HepG2 (cell line): ENCODE measurements at regions not wholly inside any gene's neighbourhood (a gene's known extent, or its start where the extent isn't known, plus 50 kb on each side); places are given as distances from the start of the nearest gene placed in this dataset.

Experiments used
- ATAC-seq: fragments of 200-7000 bp; cut with Tn5 transposase; 3 replicates; pipeline ENCODE4 v1.9.1; 2020; ENCODE audit warnings: mild to moderate bottlenecking, moderate library complexity
- BruUV-seq: library from RNA; stranded (reverse); fragments of 400-500 nt; replicated peaks from 2 replicates; lab custom pipeline; 2021; lab: Mats Ljungman, UMichigan
- CTCF ChIA-PET: fragments of 300-600 bp; formaldehyde crosslinking; extraction: SDS; loops from one replicate; lab custom pipeline; 2021; ENCODE audit warnings: low total read pairs, inconsistent platforms, low intra/inter-chr PET ratio; lab: Yijun Ruan, JAX
- POLR2A ChIA-PET: fragments of 350-600 bp; sonication (Branson Sonifier 250); formaldehyde crosslinking; loops from one replicate; lab custom pipeline; 2020; ENCODE audit warnings: antibody characterized with exemption, inconsistent platforms; lab: Yijun Ruan, JAX
- DNase-seq: peaks from one replicate; pipeline ENCODE4 v3.0.0-alpha.2; 2015; ENCODE audit warnings: low spot score
- FAIRE-seq: peaks from 3 replicates; lab custom pipeline; 2011; peaks lifted over from hg19 to GRCh38; lab: Jason Lieb, UNC
- H2AFZ ChIP-seq: one replicate; pipeline ENCODE4 v1.6.1; 2011; ENCODE audit warnings: low read length, inconsistent platforms
- H3K27ac ChIP-seq: fragments of 300-600 bp; 3 replicates; pipeline ENCODE4 v1.8.0; 2011; ENCODE audit warnings: mixed run types, mild to moderate bottlenecking, mixed read lengths, low read length, inconsistent platforms; ENCODE audit not compliant: insufficient read depth; ENCODE audit errors: extremely low read length
- H3K27me3 ChIP-seq, 2 experiments: fragments of 200-600 bp in 1 of 2; 2 replicates in 1 of 2; 3 replicates in 1 of 2; pipeline versions ENCODE4 v1.6.0 to v1.8.0; 2011; ENCODE audit warnings: low read length in 2 of 2, mild to moderate bottlenecking in 2 of 2, moderate library complexity in 2 of 2, inconsistent platforms in 1 of 2; ENCODE audit not compliant: insufficient read depth in 2 of 2, control insufficient read depth in 1 of 2
- H3K36me3 ChIP-seq, 2 experiments: fragments of 200-600 bp in 1 of 2; replicated peaks in 1 of 2; 2 replicates in 1 of 2; 3 replicates in 1 of 2; pipeline versions ENCODE4 v1.5.1 to v1.8.0; 2011; ENCODE audit warnings: low read length in 2 of 2, inconsistent platforms in 1 of 2; ENCODE audit not compliant: insufficient read depth in 2 of 2, control insufficient read depth in 1 of 2
- H3K4me1 ChIP-seq: 2 replicates; pipeline ENCODE4 v1.5.1; 2012; ENCODE audit warnings: low read length, inconsistent platforms; ENCODE audit not compliant: insufficient read depth
- H3K4me2 ChIP-seq: 2 replicates; pipeline ENCODE4 v1.6.0; 2011; ENCODE audit warnings: low read depth, low read length, inconsistent platforms
- H3K4me3 ChIP-seq, 3 experiments: fragments of 200-600 bp in 1 of 3; sonication (generic), shearing (Covaris generic) in 1 of 3; replicated peaks in 1 of 3; 2 replicates each; pipeline ENCODE4 v1.5.1; 2011 to 2016; ENCODE audit warnings: low read length in 3 of 3, inconsistent platforms in 2 of 3, low read depth in 2 of 3, mild to moderate bottlenecking in 2 of 3, control low read depth in 1 of 3, mixed read lengths in 1 of 3; ENCODE audit not compliant: insufficient read depth in 1 of 3
- H3K79me2 ChIP-seq: one replicate; pipeline ENCODE4 v1.6.1; 2011; ENCODE audit warnings: low read length, inconsistent platforms; ENCODE audit not compliant: insufficient read depth
- H3K9ac ChIP-seq: 2 replicates; pipeline ENCODE4 v1.6.0; 2011; ENCODE audit warnings: mild to moderate bottlenecking, low read depth, low read length, inconsistent platforms; ENCODE audit not compliant: insufficient read depth
- H3K9me3 ChIP-seq: 2 replicates; pipeline ENCODE4 v1.5.1; 2012; ENCODE audit warnings: mild to moderate bottlenecking, low read length
- H4K20me1 ChIP-seq: 2 replicates; pipeline ENCODE4 v1.6.0; 2011; ENCODE audit warnings: inconsistent platforms, mild to moderate bottlenecking, low read length, moderate library complexity; ENCODE audit not compliant: insufficient read depth
- ASH2L ChIP-seq: fragments of 300-600, 200-600 bp; sonication (generic); IDR thresholded peaks from 2 replicates; pipeline ENCODE4 v1.7.0; 2017; ENCODE audit warnings: low read depth, mild to moderate bottlenecking, moderate library complexity, mixed read lengths, low read length; ENCODE audit not compliant: insufficient read length
- CAMTA2 ChIP-seq: sonication (generic); formaldehyde crosslinking; IDR thresholded peaks from 2 replicates; pipeline ENCODE4 v1.4.0; 2020; ENCODE audit warnings: mild to moderate bottlenecking, missing genetic modification reagents, borderline replicate concordance
- CHCHD3 ChIP-seq: sonication (generic); formaldehyde crosslinking; IDR thresholded peaks from 2 replicates; pipeline ENCODE4 v1.8.0; 2022; ENCODE audit warnings: mild to moderate bottlenecking, missing genetic modification reagents, moderate library complexity
- HNRNPK ChIP-seq: fragments of 200-400 bp; formaldehyde crosslinking; IDR thresholded peaks from 2 replicates; pipeline ENCODE4 v1.6.1; 2018; ENCODE audit warnings: low read length, low read depth, moderate library complexity, mild to moderate bottlenecking; ENCODE audit not compliant: poor library complexity, severe bottlenecking
- NBN ChIP-seq: fragments of 450-650 bp; conservative IDR thresholded peaks from 2 replicates; pipeline ENCODE4 v1.6.1; 2017
- NCOA1 ChIP-seq: sonication (generic); formaldehyde crosslinking; IDR thresholded peaks from 2 replicates; pipeline ENCODE4 v1.9.0; 2021; ENCODE audit warnings: missing genetic modification reagents
- PCBP1 ChIP-seq: fragments of 200-400 bp; formaldehyde crosslinking; IDR thresholded peaks from 2 replicates; pipeline ENCODE4 v1.6.1; 2017; ENCODE audit warnings: mild to moderate bottlenecking, low read depth, low read length, borderline replicate concordance
- RAD21 ChIP-seq: fragments of 450-650 bp; formaldehyde crosslinking; IDR thresholded peaks from 2 replicates; pipeline ENCODE4 v1.5.0; 2020; ENCODE audit warnings: mild to moderate bottlenecking
- SAFB2 ChIP-seq: sonication (generic); formaldehyde crosslinking; IDR thresholded peaks from 2 replicates; pipeline ENCODE4 v1.5.1; 2020; ENCODE audit warnings: missing genetic modification reagents, low read depth, mild to moderate bottlenecking, borderline replicate concordance
- SMARCE1 ChIP-seq: fragments of 450-650 bp; IDR thresholded peaks from 2 replicates; pipeline ENCODE4 v1.6.1; 2017; ENCODE audit warnings: borderline replicate concordance
- STAG1 ChIP-seq: sonication (generic); formaldehyde crosslinking; IDR thresholded peaks from 2 replicates; pipeline ENCODE4 v1.4.0; 2020; ENCODE audit warnings: missing genetic modification reagents
- ZNF446 ChIP-seq: sonication (generic); formaldehyde crosslinking; IDR thresholded peaks from 2 replicates; pipeline ENCODE4 v1.5.0; 2020; ENCODE audit warnings: mild to moderate bottlenecking, missing genetic modification reagents
- ZNF543 ChIP-seq: sonication (generic); formaldehyde crosslinking; IDR thresholded peaks from 2 replicates; pipeline ENCODE4 v1.4.0; 2020; ENCODE audit warnings: mild to moderate bottlenecking, missing genetic modification reagents
- ZNF703 ChIP-seq: sonication (generic); formaldehyde crosslinking; IDR thresholded peaks from 2 replicates; pipeline ENCODE4 v1.5.1; 2020; ENCODE audit warnings: missing genetic modification reagents, mild to moderate bottlenecking, moderate library complexity, borderline replicate concordance
- ZNF781 ChIP-seq: sonication (generic); formaldehyde crosslinking; IDR thresholded peaks from 2 replicates; pipeline ENCODE4 v1.5.1; 2020; ENCODE audit warnings: borderline replicate concordance, mild to moderate bottlenecking, missing genetic modification reagents; ENCODE audit errors: not compliant biosample characterization
- ZNF850 ChIP-seq: sonication (generic); formaldehyde crosslinking; conservative IDR thresholded peaks from 2 replicates; pipeline ENCODE4 v1.9.0; 2021; ENCODE audit warnings: mild to moderate bottlenecking, missing genetic modification reagents
- WGBS: methylation state at CpG from one replicate; pipeline ENCODE4 v1.1.6; 2017; ENCODE audit warnings: low lambda C conversion rate; 5-methylcytosine and 5-hydroxymethylcytosine counted together
- in situ Hi-C: cut with HindIII; loops from 2 replicates; pipeline ENCODE4 v1.10.0; 2017; ENCODE audit warnings: low pct_unique_long_range_greater_than_20kb; ENCODE audit not compliant: extremely low pct_ligation_motif_present
- intact Hi-C: fragments of 100-400 bp; cut with micrococcal nuclease; formaldehyde crosslinking; loops from one replicate; pipeline ENCODE4 v1.10.0; 2022; ENCODE audit not compliant: unreplicated experiment
- TF ChIP-seq, protein P1 (sequence below): sonication (generic); formaldehyde crosslinking; IDR thresholded peaks from 2 replicates; pipeline ENCODE4 v1.8.1; 2023; ENCODE audit warnings: mild to moderate bottlenecking, missing genetic modification reagents
- TF ChIP-seq, protein P2 (sequence below): sonication (generic); formaldehyde crosslinking; conservative IDR thresholded peaks from 2 replicates; pipeline ENCODE4 v1.4.0; 2020; ENCODE audit warnings: missing genetic modification reagents

DNA sequence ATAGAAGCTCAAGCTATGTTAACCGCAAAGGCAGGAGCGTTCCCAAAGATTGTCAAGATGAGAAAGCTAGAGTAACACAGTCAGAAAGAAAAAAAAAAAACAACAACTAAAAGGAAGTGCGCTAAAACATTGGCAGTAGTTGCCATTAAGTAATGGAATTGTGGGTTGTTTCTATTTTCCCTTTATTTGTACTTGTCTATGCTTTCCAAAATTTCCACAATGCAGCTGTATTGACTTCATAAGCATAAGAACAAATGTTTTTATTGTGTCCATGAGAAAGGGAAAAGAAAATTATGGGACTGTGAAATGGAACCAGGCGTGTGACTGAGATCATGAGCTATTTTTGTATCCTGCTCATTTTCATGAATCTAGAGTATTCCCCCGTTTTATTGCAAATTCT lies 153.4 kb downstream of the TMEM114 start:
- POLR2A ChIA-PET: no interaction called here

More for the DNA sequence above, 153.4 kb downstream of the TMEM114 start:
- Histone ChIP-seq H3K9ac (no peak overlapping the region), H3K4me2 (no peak overlapping the region), H3K4me3 (no peak overlapping the region), H3K9me3 (no peaks in the 10 kb centered on the region), H3K4me1 (no peaks in the 10 kb centered on the region), H3K79me2 (no peaks in the 10 kb centered on the region), H2AFZ (no peak overlapping the region), H3K27ac (no peak overlapping the region), H4K20me1 (no peaks in the 10 kb centered on the region), H3K27me3 (peaks cover 0 to 12% of the 10 kb centered on the region in 2 experiments; a peak in 1 of 5 replicates), H3K36me3 (no peaks in the 10 kb centered on the region)
- TF ChIP-seq, protein P1, sequence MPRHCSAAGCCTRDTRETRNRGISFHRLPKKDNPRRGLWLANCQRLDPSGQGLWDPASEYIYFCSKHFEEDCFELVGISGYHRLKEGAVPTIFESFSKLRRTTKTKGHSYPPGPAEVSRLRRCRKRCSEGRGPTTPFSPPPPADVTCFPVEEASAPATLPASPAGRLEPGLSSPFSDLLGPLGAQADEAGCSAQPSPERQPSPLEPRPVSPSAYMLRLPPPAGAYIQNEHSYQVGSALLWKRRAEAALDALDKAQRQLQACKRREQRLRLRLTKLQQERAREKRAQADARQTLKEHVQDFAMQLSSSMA: no peak
- TF ChIP-seq ZNF446 (CRISPR knock-in tag) (no peak), SAFB2 (CRISPR knock-in tag) (no peak), SMARCE1 (no peak), CHCHD3 (CRISPR knock-in tag) (no peak), ZNF703 (no peak), ZNF543 (no peak), ZNF781 (no peak), PCBP1 (no peak), NBN (no peak), CAMTA2 (no peak), ZNF850 (CRISPR knock-in tag) (no peak), STAG1 (CRISPR knock-in tag) (no peak), NCOA1 (CRISPR knock-in tag) (no peak), RAD21 (CRISPR knock-in tag) (no peak), ASH2L (no peak), HNRNPK (no peak)
- TF ChIP-seq, protein P2, sequence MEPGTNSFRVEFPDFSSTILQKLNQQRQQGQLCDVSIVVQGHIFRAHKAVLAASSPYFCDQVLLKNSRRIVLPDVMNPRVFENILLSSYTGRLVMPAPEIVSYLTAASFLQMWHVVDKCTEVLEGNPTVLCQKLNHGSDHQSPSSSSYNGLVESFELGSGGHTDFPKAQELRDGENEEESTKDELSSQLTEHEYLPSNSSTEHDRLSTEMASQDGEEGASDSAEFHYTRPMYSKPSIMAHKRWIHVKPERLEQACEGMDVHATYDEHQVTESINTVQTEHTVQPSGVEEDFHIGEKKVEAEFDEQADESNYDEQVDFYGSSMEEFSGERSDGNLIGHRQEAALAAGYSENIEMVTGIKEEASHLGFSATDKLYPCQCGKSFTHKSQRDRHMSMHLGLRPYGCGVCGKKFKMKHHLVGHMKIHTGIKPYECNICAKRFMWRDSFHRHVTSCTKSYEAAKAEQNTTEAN (CRISPR knock-in tag): no peak
- no TSS peak for BruUV-seq
- intact Hi-C loops: no loop called here
- ATAC-seq (no peak), DNase-seq (no peak), FAIRE-seq (no peak)
- 9% methylated on average over 5 of the region's 5 CpGs for WGBS
- CTCF ChIA-PET: no interaction called here
- in situ Hi-C loops: no loop called here
